GM12873 (cell line): ENCODE measurements at regions not wholly inside any gene's neighbourhood (a gene's known extent, or its start where the extent isn't known, plus 50 kb on each side); places are given as distances from the start of the nearest gene placed in this dataset.

ENCODE experiments used
- CTCF ChIP-seq: IDR thresholded peaks from 2 replicates; pipeline ENCODE4 v1.5.1; 2012; ENCODE audit warnings: low read depth, mild to moderate bottlenecking, moderate library complexity, low read length, control low read depth; ENCODE audit not compliant: insufficient read depth; ENCODE audit errors: missing control alignments

GRCh38 chr2:111692311-111692710, 191.7 kb downstream of the ANAPC1 start:
- TF ChIP-seq CTCF, result no peak

- no peak for TF ChIP-seq CTCF
Measured at GRCh38 chr2:111694700-111695101, 189.3 kb downstream of the ANAPC1 start.

- no peak for TF ChIP-seq CTCF
Measured at GRCh38 chr2:111695441-111696007, 188.5 kb downstream of the ANAPC1 start.

- TF ChIP-seq CTCF, result no peak
Measured at GRCh38 chr2:111696226-111696625, 187.8 kb downstream of the ANAPC1 start.

- no peak for TF ChIP-seq CTCF
Measured at GRCh38 chr2:111697560-111697959, 186.4 kb downstream of the ANAPC1 start.

GRCh38 chr2:111698089-111698488, 185.9 kb downstream of the ANAPC1 start:
- TF ChIP-seq CTCF, result no peak

- peak; percentile 27 for TF ChIP-seq CTCF
Measured at GRCh38 chr2:111698743-111699554, 185.0 kb downstream of the ANAPC1 start.
